ENCODE measurements at regions not wholly inside any gene's neighbourhood (a gene's known extent, or its start where the extent isn't known, plus 50 kb on each side); places are given as distances from the start of the nearest gene placed in this dataset.

DNA sequence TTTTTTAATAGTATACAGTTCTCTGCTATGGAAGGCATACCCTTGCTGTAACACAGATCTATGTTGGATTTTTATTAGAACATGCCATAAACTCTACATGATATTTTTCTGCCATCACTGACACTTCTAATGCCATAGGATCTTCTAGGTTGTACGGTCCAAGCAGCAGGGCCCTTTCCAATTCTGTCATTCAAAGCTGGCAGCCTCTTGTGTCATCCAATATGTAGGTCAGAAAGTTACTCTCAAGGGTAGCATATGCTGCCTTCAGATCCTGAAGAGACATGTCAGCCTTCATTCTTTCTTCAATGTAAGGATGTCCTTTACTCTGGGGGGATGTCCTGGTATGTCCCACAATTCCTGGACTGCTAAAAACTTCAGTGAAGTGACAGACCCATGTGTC lies 629.2 kb upstream of the USP24 start:
- no peak for DNase-seq (ENCODE audit: low read depth in 1 of 2, low spot score in 1 of 2)

DNA sequence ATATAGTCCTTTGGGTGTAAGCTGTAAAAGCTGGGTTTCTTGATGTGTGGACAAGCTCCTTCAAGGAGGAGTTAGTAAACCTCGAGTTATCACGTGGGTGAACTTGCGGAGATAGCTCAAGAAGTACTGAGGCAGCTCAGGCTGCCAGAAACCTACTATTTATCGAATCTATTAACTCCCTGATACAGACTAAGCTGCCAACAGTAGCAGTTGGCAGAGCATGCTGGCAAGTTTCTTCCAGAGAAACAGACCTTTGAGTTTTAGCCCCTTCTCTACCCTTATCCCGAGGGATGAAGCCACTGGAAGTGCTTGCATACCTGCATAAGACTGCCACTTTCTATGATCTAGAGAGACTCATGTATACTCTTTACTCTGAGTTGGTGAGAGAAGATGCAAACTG lies 624.5 kb upstream of the USP24 start:
- DNase-seq (ENCODE audit: low read depth in 1 of 2, low spot score in 1 of 2), result no peak

DNA sequence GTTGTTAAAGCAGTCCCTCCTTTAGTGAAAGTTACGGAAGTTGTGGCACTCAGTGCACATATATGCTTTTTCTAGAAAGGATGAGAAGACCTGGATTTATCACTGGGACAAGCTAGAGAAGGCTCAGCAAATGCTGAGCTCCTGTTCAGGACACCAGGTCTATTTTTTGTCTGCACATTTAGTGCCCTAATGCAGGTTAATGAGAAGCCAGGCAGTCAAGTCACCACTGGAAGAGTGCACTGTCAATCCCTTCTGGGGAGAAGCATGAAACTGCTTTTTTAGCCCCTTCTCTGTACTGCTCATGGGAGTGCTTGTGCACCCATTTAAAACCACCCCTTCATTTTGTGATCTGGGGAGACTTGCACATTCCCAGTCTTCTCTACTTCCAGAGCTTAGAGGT lies 624.1 kb upstream of the USP24 start:
- DNase-seq (ENCODE audit: low read depth in 1 of 2, low spot score in 1 of 2), result no peak

DNA sequence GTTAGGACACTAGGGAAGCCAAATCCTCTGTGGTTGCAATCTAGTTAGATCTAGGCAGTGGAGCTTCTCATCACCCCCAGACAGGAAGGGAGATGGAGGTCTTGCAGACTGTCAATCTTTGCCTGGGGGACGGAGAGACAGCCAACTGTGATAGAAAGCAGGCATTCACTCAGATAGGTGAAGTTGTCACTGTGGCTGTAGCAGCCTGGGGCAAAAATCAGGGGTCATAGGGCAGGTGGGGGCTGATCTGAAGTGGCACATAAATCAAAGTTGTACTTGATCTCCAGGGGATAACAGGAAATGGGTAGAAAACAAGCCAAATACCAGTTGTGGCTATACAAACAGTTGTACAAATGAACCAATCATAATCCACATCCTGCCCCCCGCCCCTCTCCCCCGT lies 620.9 kb upstream of the USP24 start:
- no peak for DNase-seq (ENCODE audit: low read depth in 1 of 2, low spot score in 1 of 2)

DNA sequence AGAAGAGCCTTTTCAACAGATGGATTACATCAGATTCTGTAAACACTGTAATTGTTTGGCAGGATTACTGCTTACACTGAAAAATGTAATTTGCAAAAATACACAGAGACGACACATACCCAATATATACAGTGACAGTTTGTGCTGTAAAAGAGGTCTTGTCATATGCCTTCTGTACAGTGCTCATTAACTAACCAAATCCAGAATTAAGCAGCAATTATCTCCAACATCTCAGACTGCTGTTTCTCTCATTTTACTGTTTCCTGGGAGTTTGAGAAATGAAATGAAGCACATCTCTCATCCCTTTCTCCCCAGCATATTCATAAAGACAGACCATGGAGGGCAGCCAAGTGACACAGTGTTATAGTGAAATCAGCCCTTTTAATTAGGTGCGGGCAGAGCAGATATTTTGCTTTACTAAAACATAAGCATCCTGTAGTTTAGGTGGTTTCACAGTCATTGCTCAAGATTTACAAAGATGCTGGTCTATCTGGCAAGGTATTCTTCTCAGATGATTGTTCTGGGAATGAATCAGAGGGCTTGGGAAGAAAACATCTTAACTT lies 618.4 kb upstream of the USP24 start:
- no peak for DNase-seq (ENCODE audit: low read depth in 1 of 2, low spot score in 1 of 2)

DNA sequence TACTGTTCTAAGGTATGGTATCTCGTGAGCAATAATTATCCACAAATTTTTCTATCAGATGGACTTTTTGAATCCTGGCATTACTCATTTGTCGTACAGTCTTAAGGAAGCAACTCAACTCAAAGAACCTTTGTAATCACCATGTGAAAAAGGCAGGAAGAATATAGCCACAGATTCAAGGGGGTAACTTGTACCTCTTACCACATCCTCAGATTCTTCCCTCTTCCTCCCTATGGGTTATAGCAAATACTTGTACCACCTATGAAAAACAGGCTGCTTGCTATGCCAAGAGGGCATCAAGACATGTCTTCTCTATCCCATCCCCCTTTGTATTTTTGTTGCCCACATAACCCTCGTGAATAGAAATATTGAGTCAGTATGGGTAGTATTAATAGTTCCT lies 616.6 kb upstream of the USP24 start:
- no peak for DNase-seq (ENCODE audit: low read depth in 1 of 2, low spot score in 1 of 2)

DNA sequence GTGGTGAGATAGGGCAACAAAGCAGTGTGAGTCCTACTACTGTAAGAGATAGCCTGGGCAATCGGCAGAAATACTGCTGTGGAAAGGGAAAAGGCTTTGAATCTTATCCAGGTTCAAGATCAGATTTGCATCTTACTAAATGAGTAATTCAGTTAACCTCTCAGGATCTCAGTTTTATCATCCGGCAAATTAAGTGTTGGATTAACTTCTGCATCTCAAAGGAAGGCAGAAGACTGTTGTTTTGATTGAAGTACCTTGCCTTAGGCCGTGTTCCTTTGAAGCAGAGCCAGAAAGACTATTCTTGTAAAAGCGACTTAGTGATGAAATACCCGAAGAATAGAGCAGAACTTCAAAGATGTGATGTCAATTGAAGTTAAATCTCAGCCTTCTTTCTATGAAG lies 612.9 kb upstream of the USP24 start:
- DNase-seq (ENCODE audit: low read depth in 1 of 2, low spot score in 1 of 2), result no peak

DNA sequence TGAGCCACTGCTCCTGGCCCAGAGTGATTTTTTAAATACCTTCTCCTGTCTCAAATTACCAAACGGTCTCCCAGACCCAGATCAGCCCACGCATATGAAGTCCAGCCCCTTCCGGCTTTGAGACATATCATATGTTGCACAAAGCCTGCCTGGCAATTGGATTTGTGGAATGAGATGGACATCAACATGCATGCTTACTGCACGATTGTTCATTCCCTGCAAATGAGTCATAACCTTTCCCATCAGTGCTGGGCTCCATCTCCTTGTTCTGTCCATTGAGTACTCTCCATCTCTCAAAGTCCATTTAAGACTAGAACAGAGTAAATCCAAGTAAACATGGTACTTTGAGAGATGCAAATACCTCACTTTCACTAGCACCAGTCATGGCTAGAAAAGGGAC lies 612.2 kb upstream of the USP24 start:
- no peak for DNase-seq (ENCODE audit: low read depth in 1 of 2, low spot score in 1 of 2)

DNA sequence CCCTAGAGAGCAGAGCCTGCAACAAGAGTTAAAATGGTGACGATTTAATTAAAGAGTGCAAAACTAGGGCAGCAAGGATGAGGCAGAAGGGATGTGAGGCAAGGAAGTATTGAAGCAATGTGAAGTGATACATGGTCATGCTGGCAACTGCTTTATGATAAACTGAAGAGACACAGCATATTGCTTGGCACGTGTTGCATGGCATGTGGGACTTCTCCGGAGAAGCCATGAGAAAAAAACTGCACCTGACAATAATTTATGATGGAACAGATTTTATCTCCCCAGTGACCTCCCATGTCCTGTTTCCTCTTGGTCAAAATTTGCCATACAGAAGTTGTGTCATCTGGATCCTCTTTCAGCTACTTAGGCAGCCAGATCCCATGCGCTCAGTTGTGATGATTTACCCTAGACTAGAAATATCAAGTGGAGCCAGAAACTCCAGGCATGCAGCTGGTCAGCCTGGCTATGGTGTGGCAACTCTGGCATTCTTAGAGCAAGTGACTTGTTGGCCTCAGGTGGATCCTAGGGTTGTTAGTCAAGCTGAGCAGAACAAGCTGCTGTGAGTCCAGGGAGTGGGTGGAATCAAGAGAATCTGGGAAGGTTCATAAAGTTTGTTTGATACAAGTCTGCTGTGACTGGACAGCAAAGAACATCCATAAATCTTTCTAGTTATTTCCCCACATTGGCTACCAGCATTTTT lies 611.4 kb upstream of the USP24 start:
- DNase-seq (ENCODE audit: low read depth in 1 of 2, low spot score in 1 of 2), result no peak

DNA sequence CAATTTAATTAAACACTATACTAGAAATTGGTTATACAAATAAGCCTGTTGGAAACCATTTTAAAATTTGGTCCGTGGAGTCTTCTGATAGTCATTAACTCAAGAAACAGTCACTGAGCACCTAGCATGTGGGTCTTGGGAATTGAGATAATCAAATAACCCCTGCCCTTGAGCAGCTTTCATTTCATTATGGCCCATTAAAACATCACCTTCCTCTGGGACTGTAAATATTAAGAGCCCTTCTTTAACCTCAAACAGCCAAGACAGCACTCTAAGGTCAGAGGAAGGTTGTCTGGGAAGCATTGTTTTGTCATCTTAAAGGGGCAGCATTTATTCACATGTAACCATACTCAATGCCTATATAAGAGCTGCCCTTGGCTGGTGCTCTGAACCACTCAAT lies 610.3 kb upstream of the USP24 start:
- no peak for DNase-seq (ENCODE audit: low read depth in 1 of 2, low spot score in 1 of 2)

DNA sequence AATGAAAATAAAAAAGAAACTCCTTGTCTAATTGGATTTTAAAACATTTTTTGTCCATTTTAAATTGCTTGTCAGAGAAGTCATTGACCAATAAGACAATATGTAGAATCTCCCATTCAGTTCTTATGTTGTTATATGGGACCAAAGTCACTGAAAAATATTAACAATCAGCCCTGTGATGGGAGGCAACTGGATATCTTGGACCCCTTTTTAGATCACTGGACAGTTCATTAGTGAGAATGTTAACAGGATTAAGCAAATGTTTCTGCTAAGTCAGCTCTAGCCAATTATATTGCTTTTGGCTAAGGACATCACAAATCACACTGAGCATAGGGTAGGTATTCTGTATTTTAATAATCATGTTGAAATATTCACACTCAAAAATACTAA lies 609.1 kb upstream of the USP24 start:
- no peak for DNase-seq (ENCODE audit: low read depth in 1 of 2, low spot score in 1 of 2)

DNA sequence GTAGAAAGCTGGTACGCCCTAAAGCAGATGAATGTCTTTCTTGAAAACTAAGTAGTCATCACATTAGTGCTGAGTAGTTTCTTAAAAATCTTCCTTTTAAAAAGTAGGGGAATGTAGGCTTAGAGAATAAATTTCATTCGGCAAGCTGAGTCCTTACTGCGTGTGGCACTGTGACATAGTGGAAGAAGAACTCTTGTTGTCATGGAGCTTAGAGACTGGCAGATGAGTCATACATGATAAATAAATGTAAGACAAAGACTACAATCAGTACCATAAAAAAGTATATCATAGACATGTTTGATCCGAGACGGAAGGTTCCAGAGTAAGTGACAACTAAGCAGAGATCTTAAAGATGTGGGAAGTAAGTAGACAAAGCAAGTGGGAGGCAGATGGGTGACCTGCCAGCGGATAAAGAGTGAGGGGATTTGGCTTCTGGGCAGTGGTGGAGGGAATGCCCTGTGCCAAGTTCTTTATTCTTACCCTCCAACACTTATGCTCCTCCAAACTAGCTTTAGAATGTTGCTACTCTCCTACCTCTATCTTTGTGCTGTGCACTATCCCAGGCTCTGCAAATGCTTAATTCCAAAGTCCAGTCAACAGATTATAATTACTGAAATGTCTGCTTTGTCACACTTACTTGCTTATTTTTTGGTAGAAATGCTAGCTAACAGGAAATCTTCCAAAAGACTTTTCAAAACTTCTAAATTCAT lies 608.5 kb upstream of the USP24 start:
- no peak for DNase-seq (ENCODE audit: low read depth in 1 of 2, low spot score in 1 of 2)

DNA sequence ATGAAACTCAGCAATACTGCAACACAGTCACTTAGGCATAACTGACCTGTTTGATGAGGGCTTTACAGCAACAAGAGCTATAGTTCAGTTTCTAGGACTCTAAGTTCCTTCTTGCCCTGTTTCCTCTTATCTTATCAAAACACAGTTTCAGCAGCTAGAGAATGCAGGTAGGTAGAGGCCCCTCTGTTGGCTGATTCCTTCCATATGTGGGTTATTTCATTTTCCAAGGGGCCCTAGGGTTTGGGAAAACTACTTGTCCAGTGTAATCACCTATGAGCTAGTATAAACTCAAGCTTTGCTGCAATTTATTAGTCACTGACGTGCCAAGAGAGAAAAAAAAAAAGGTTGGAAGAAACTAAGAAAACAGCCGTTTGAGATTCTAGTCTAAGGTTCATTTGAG lies 607.7 kb upstream of the USP24 start:
- no peak for DNase-seq (ENCODE audit: low read depth in 1 of 2, low spot score in 1 of 2)

DNA sequence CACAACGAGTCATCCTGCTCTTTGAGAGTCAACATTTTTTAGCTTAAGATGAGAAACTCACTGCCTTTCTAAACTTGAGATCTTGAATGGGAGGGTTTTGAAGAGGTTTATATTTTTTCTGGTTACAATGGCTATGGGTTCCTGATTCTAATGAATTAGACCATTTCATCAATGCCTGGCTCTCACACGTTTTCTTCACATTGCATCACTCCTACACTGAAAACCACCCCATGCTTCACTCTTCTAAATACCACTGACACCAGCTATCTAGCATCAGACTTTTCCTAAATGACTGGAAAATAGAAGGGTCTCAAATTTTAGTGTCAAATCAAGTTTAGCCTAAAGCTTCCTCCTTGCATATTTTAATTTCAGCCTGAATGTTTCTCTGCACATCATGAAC lies 606.1 kb upstream of the USP24 start:
- DNase-seq (ENCODE audit: low read depth in 1 of 2, low spot score in 1 of 2), result no peak

DNA sequence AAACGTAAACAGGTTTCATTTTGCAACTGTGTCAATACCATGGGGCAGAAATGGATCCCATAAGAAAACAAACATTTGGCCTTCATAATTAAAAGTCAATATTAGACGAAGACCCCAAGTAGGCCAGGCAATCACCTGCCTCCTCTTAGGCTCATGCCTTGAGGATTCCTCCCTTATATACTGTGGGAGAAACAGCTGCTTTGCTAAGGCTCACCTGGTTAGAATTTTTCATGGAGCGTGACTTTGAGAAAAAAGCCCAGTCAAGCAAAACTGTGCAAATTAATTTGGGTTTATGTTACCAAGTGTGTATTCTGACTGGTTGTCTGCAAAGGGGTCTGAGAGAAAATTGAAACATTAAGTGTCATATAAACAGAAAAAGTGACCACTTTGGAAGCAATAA lies 605.3 kb upstream of the USP24 start:
- no peak for DNase-seq (ENCODE audit: low read depth in 1 of 2, low spot score in 1 of 2)

DNA sequence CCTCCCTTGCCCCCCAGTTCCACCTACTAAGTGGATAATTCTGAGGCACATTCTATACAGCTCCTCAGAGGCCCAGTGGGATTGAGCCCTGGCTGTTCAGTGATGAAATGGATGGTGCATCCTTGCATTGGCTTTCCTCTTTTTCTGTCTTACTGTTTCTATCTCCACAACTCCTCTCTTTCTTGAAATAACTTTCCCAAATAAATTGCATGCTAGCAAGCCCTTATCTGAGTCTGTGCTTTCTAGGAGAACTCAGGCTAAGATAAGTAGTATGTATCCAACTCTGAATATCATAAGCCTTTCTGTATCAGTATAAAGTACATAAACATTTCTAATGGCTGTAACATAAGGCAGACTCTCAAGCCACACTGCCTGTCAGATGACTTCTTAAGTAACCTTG lies 603.8 kb upstream of the USP24 start:
- no peak for DNase-seq (ENCODE audit: low read depth in 1 of 2, low spot score in 1 of 2)

DNA sequence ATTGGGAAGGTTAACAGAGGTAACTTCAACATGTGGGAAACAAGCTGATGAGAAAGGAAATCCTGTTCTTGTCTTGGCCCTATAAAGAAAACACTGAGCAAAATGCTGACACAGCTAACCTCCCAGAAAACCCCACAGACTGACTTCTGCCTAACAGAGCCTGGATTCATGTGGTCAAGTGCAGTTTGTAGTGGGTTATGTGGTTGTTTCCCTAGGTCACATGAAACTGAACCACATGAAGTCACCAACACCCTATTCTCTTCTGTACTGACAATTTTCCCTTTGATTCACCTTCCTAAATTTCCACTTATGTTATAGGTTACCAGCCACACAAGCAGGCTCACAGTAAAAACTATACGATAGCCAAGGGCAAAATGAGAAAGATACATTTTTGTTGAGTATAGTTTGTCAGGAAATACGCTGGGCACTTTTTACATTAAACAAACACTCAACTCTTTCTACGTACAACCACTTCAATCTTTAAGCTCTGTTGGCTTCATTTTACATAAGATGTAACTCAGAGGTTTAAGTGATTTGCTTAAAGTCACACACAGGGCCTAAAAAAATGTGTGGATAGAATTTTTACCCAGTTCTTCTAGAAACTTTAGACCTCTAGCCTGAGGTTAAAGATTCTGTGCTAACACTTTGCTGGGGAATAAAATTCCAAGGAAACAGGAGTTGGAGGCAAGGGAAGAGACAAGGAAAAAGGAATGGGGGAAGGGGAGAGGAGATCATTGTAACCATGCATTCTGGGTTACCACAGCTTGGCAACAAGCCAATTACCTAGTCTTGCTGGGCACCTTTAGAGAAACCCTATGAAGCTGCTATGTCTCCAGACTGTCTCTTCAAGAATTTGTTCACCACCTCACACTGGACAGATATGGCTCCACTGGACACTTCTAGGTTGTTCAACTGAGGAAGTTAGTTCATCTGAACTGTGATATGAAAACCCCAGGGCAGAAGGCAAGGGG lies 601.6 kb upstream of the USP24 start:
- no peak for DNase-seq (ENCODE audit: low read depth in 1 of 2, low spot score in 1 of 2)

DNA sequence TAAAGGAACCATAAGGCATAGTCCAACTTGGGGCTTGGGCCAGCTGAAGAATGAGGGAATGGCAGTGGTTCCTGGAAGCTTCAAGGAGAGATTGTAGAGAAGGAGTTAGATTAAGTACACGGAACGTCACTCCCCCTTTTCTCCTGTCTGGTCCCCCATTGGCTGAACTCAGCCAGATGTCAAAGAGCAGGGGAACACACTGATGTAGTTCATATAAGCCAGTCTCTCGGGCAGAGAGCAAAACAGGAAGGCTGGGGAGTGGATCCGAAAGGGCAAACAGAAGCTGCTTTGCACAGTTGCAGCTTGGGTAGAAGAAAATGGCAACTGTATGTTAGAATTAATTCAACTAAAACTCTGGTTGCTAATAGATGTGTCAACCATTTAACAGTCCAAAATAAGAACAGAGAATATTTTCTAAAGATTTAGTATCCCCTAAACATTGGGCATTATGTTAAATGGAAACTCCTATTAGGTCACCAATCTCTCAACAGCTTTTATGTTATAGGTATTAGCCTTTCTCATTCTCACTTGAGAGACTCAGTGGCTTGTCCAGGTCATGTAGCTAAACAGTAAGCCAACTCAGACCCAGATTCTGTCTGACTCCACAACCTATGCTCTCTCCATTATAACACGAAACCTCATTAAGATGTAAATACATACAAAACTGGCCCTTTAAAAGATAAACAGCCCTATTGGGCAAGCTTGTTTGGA lies 600.7 kb upstream of the USP24 start:
- no peak for DNase-seq (ENCODE audit: low read depth in 1 of 2, low spot score in 1 of 2)

DNA sequence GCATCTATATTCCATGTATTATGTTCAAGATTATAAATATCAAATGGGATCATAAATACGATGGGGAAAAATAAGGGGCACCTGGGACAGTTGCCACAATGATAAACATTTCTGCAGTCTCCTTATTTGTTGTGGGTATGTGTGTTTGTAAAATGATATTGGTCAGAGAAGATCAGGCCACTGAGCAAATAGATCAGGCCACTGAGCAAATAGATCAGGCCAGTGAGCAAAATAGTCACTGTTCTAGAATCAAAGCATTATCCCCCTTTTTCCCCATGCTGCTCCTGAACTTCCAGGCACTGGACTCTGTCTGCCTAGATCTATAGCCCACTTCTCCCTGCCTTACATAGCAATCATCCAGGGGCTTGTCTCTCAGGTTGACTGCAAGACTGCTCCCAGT lies 599.8 kb upstream of the USP24 start:
- no peak for DNase-seq (ENCODE audit: low read depth in 1 of 2, low spot score in 1 of 2)

DNA sequence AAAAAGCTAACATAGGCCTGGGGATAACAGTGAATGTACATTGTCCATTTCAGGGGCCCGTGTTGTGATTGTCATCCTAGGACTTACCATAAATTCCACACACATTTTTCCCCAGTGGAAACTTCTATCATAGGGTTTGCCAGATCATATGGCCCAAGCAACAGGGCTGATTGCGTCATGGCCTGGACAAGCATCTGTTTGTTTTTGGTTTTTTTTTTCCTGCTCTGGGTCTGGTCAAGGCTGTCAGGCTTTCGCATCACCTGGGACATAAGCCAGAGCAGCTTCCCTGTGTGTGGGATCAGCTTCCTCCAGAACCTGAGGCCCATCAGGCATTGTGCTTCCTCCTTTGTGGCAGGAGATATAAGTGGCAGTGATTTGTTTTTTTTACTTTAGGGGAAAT lies 598.5 kb upstream of the USP24 start:
- no peak for DNase-seq (ENCODE audit: low read depth in 1 of 2, low spot score in 1 of 2)

DNA sequence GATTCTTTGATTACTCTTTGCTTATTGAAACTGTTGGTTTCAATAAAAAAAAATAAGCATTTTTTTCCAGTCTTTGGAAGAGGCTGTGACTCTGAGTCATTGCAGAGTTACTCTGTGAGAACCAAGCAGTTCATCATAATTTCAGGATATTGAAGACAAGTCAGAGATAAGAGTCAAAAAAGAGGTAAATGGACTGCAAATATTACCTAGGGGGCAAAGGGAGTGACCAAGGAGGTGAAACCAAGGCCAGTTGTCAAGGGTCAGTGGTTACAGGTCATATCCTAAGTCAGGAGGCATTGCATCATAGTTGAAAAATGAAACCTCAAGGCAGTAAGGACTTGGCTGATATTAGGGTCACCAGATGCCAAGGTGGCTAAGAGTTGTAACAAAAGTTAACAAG lies 597.1 kb upstream of the USP24 start:
- no peak for DNase-seq (ENCODE audit: low read depth in 1 of 2, low spot score in 1 of 2)

Measured in stimulated activated CD4-positive, alpha-beta T cell treated with anti-CD3 and anti-CD28 coated beads, Interleukin-15, amount 100 ng/mL, for 1 hour (primary cell).